HUES48 (cell line): ENCODE measurements at regions not wholly inside any gene's neighbourhood (a gene's known extent, or its start where the extent isn't known, plus 50 kb on each side); places are given as distances from the start of the nearest gene placed in this dataset.
A peak's percentile ranks its signal among the peaks of the same experiment; 100 is the strongest.

Experiments used
- H3K27ac ChIP-seq: one replicate; pipeline ENCODE4 v1.7.0; 2013; ENCODE audit warnings: low read depth, low read length, inconsistent platforms
- H3K27me3 ChIP-seq: 2 replicates; pipeline ENCODE4 v1.6.1; 2013; ENCODE audit warnings: mild to moderate bottlenecking, low read length; ENCODE audit not compliant: control insufficient read depth, insufficient read depth
- H3K36me3 ChIP-seq: 2 replicates; pipeline ENCODE4 v1.6.1; 2013; ENCODE audit warnings: low read length; ENCODE audit not compliant: control insufficient read depth, insufficient read depth
- H3K4me1 ChIP-seq: 2 replicates; pipeline ENCODE4 v1.6.1; 2013; ENCODE audit warnings: mild to moderate bottlenecking, low read length; ENCODE audit not compliant: control insufficient read depth, insufficient read depth
- H3K4me3 ChIP-seq: 2 replicates; pipeline ENCODE4 v1.5.1; 2013; ENCODE audit warnings: mild to moderate bottlenecking, low read depth, low read length
- H3K9ac ChIP-seq: 2 replicates; pipeline ENCODE4 v1.6.1; 2013; ENCODE audit warnings: mild to moderate bottlenecking, low read depth, low read length, moderate library complexity
- H3K9me3 ChIP-seq: 2 replicates; pipeline ENCODE4 v1.6.1; 2013; ENCODE audit warnings: low read length; ENCODE audit not compliant: control insufficient read depth, insufficient read depth

GRCh38 chr9:113705928-113706519, 170.1 kb upstream of the ZNF618 start:
- Histone ChIP-seq H3K4me1 (peaks cover 36% of the 10 kb centered on the region), H3K27me3 (no peaks in the 10 kb centered on the region), H3K9me3 (peaks cover 7% of the 10 kb centered on the region), H3K27ac (peak overlapping the region; percentile 80), H3K36me3 (no peaks in the 10 kb centered on the region), H3K4me3 (no peak overlapping the region), H3K9ac (no peak overlapping the region; the same call in 1 of the 2 replicates)

GRCh38 chr9:113707953-113708695, 168.0 kb upstream of the ZNF618 start:
- H3K36me3 ChIP-seq = no peaks in the 10 kb centered on the region
- peaks cover 24% of the 10 kb centered on the region for H3K4me1 ChIP-seq
- no peak overlapping the region for H3K4me3 ChIP-seq
- no peaks in the 10 kb centered on the region for H3K27me3 ChIP-seq
- peaks cover 7% of the 10 kb centered on the region for H3K9me3 ChIP-seq
- no peak overlapping the region for H3K27ac ChIP-seq
- no peak overlapping the region for H3K9ac ChIP-seq

- peaks cover 7% of the 10 kb centered on the region for H3K9me3 ChIP-seq
- no peak overlapping the region for H3K9ac ChIP-seq
- peaks cover 24% of the 10 kb centered on the region for H3K4me1 ChIP-seq
- no peak overlapping the region for H3K4me3 ChIP-seq
- no peaks in the 10 kb centered on the region for H3K36me3 ChIP-seq
- no peak overlapping the region for H3K27ac ChIP-seq
- H3K27me3 ChIP-seq = no peaks in the 10 kb centered on the region
These were observed 167.0 kb upstream of the ZNF618 start for GRCh38 chr9:113708821-113709713.

GRCh38 chr9:113709721-113710120, 166.4 kb upstream of the ZNF618 start:
- Histone ChIP-seq H3K27me3 (no peaks in the 10 kb centered on the region), H3K4me1 (peaks cover 24% of the 10 kb centered on the region), H3K9me3 (peaks cover 7% of the 10 kb centered on the region), H3K36me3 (no peaks in the 10 kb centered on the region), H3K9ac (no peak overlapping the region), H3K4me3 (no peak overlapping the region), H3K27ac (no peak overlapping the region)

GRCh38 chr9:113711251-113711650, 164.9 kb upstream of the ZNF618 start:
- Histone ChIP-seq H3K27ac (no peak overlapping the region), H3K9ac (no peak overlapping the region), H3K36me3 (no peaks in the 10 kb centered on the region), H3K9me3 (peaks cover 7% of the 10 kb centered on the region), H3K4me1 (peaks cover 14% of the 10 kb centered on the region), H3K4me3 (no peak overlapping the region), H3K27me3 (no peaks in the 10 kb centered on the region)

GRCh38 chr9:113712053-113712452, 164.1 kb upstream of the ZNF618 start:
- Histone ChIP-seq H3K4me1 (peaks cover 12% of the 10 kb centered on the region), H3K27ac (no peak overlapping the region), H3K36me3 (no peaks in the 10 kb centered on the region)

GRCh38 chr9:113715086-113715485, 161.0 kb upstream of the ZNF618 start:
- Histone ChIP-seq H3K4me1 (peaks cover 5% of the 10 kb centered on the region), H3K27ac (no peak overlapping the region), H3K4me3 (no peak overlapping the region), H3K27me3 (peaks cover 11% of the 10 kb centered on the region; the same call in 1 of the 2 replicates), H3K9me3 (no peaks in the 10 kb centered on the region), H3K36me3 (no peaks in the 10 kb centered on the region), H3K9ac (no peak overlapping the region)

More at GRCh38 chr9:113712053-113712452, 164.1 kb upstream of the ZNF618 start:
- Histone ChIP-seq H3K27me3 (no peaks in the 10 kb centered on the region), H3K4me3 (no peak overlapping the region), H3K9me3 (peaks cover 7% of the 10 kb centered on the region), H3K9ac (no peak overlapping the region)

- Histone ChIP-seq H3K4me1 (peaks cover 16% of the 10 kb centered on the region), H3K9ac (no peak overlapping the region), H3K4me3 (no peak overlapping the region), H3K36me3 (no peaks in the 10 kb centered on the region), H3K27ac (peak overlapping the region; percentile 62), H3K27me3 (peaks cover 11% of the 10 kb centered on the region; the same call in 1 of the 2 replicates), H3K9me3 (no peaks in the 10 kb centered on the region)
These were observed 156.2 kb upstream of the ZNF618 start for GRCh38 chr9:113719919-113720318.

GRCh38 chr9:113720495-113720894, 155.6 kb upstream of the ZNF618 start:
- H3K27ac ChIP-seq = peak overlapping the region; percentile 62
- H3K9ac ChIP-seq = no peak overlapping the region
- H3K9me3 ChIP-seq = no peaks in the 10 kb centered on the region
- no peaks in the 10 kb centered on the region for H3K36me3 ChIP-seq
- peaks cover 11% of the 10 kb centered on the region; the same call in 1 of the 2 replicates for H3K27me3 ChIP-seq
- H3K4me3 ChIP-seq = 0 out of 2 replicates have a peak overlapping the region, but pooled peaks have one; percentile 10
- peaks cover 16% of the 10 kb centered on the region for H3K4me1 ChIP-seq

GRCh38 chr9:113721856-113722255, 154.3 kb upstream of the ZNF618 start:
- H3K27me3 ChIP-seq = peaks cover 11% of the 10 kb centered on the region; the same call in 1 of the 2 replicates
- H3K4me3 ChIP-seq = no peak overlapping the region
- no peak overlapping the region for H3K9ac ChIP-seq
- no peak overlapping the region for H3K27ac ChIP-seq
- no peaks in the 10 kb centered on the region for H3K36me3 ChIP-seq
- no peaks in the 10 kb centered on the region for H3K9me3 ChIP-seq
- peaks cover 16% of the 10 kb centered on the region for H3K4me1 ChIP-seq
